A549 (cell line): ENCODE measurements at regions not wholly inside any gene's neighbourhood (a gene's known extent, or its start where the extent isn't known, plus 50 kb on each side); places are given as distances from the start of the nearest gene placed in this dataset.

Experiments used
- ATAC-seq, 2 experiments: fragments of 200-7000 bp in 1 of 2; fragments of >200 bp in 1 of 2; cut with Nextera tagmentation in 1 of 2; cut with Tn5 transposase in 1 of 2; 3 replicates each; pipeline versions ENCODE4 v1.8.0 to v1.9.1; 2018 to 2020; ENCODE audit warnings: mild to moderate bottlenecking in 1 of 2, moderate library complexity in 1 of 2
- CTCF ChIA-PET: fragments of 300-600 bp; sonication (Branson Sonifier 250); formaldehyde crosslinking; extraction: SDS; loops from one replicate; lab custom pipeline; 2021; ENCODE audit warnings: antibody characterized with exemption, inconsistent platforms; lab: Yijun Ruan, JAX
- POLR2A ChIA-PET: fragments of 350-600 bp; formaldehyde crosslinking; extraction: SDS; loops from one replicate; lab custom pipeline; 2021; ENCODE audit warnings: antibody characterized with exemption, inconsistent platforms; lab: Yijun Ruan, JAX
- DNase-seq, 2 experiments: peaks; one replicate each; pipeline versions ENCODE4 v3.0.0 to v3.0.0-alpha.2; 2011 to 2016; ENCODE audit warnings: low read depth in 1 of 2, low spot score in 1 of 2
- FAIRE-seq: peaks from 2 replicates; lab custom pipeline; 2011; peaks lifted over from hg19 to GRCh38; lab: Jason Lieb, UNC
- H3K27ac ChIP-seq, 2 experiments: fragments of >200 bp; sonication (Bioruptor Twin); formaldehyde crosslinking; 3 replicates each; pipeline ENCODE4 v1.5.1; 2016 to 2017
- H3K4me1 ChIP-seq: fragments of >200 bp; sonication (Bioruptor Twin); formaldehyde crosslinking; 3 replicates; pipeline ENCODE4 v1.6.1; 2016
- H3K4me2 ChIP-seq: fragments of >200 bp; sonication (Bioruptor Twin); formaldehyde crosslinking; 3 replicates; pipeline ENCODE4 v1.6.1; 2016
- H3K4me3 ChIP-seq: fragments of >200 bp; sonication (Bioruptor Twin); formaldehyde crosslinking; 3 replicates; pipeline ENCODE4 v1.5.1; 2016
- H3K9me3 ChIP-seq: fragments of >200 bp; sonication (Bioruptor Twin); formaldehyde crosslinking; 3 replicates; pipeline ENCODE4 v1.6.1; 2016
- CBX2 ChIP-seq: fragments of 200-600 bp; sonication (generic); IDR thresholded peaks from 2 replicates; pipeline ENCODE4 v1.6.1; 2016; ENCODE audit warnings: low read depth, mild to moderate bottlenecking, borderline replicate concordance
- CBX8 ChIP-seq: fragments of 200-600 bp; sonication (generic); IDR thresholded peaks from 2 replicates; pipeline ENCODE4 v1.6.1; 2016
- EP300 ChIP-seq, 2 experiments: fragments of >200 bp; sonication (Bioruptor Twin); formaldehyde crosslinking; IDR thresholded peaks; 2 replicates in 1 of 2; 3 replicates in 1 of 2; pipeline ENCODE4 v1.6.1; 2016 to 2017
- FOSB ChIP-seq: fragments of 250-450 bp; sonication (Bioruptor Pico); IDR thresholded peaks from 2 replicates; pipeline ENCODE4 v1.5.0; 2020; ENCODE audit warnings: mild to moderate bottlenecking, moderate library complexity
- FOXS1 ChIP-seq: fragments of 250-450 bp; sonication (Bioruptor Pico); IDR thresholded peaks from 2 replicates; pipeline ENCODE4 v1.5.0; 2020; ENCODE audit warnings: mild to moderate bottlenecking, moderate library complexity
- HEYL ChIP-seq: fragments of 250-450 bp; sonication (Bioruptor Pico); IDR thresholded peaks from 2 replicates; pipeline ENCODE4 v1.8.0; 2021; ENCODE audit warnings: mild to moderate bottlenecking, moderate library complexity
- HOXB5 ChIP-seq: fragments of 250-450 bp; sonication (Bioruptor Pico); IDR thresholded peaks from 2 replicates; pipeline ENCODE4 v1.5.0; 2020; ENCODE audit warnings: mild to moderate bottlenecking, moderate library complexity
- KDM1A ChIP-seq: fragments of 200-600 bp; sonication (generic); IDR thresholded peaks from 2 replicates; pipeline ENCODE4 v1.6.1; 2016; ENCODE audit warnings: low read depth, mild to moderate bottlenecking
- MAZ ChIP-seq: fragments of 150-350 bp; IDR thresholded peaks from 2 replicates; pipeline ENCODE4 v1.6.1; 2014; ENCODE audit warnings: antibody characterized with exemption, low read depth, low read length, borderline replicate concordance
- NPAS2 ChIP-seq: fragments of 250-450 bp; sonication (Bioruptor Pico); IDR thresholded peaks from 2 replicates; pipeline ENCODE4 v1.8.0; 2022; ENCODE audit warnings: mild to moderate bottlenecking, moderate library complexity, borderline replicate concordance
- POLR2AphosphoS2 ChIP-seq: conservative IDR thresholded peaks from 2 replicates; pipeline ENCODE4 v1.6.1; 2012; ENCODE audit warnings: low read length, improper control_type of control experiment, inconsistent platforms
- RAD21 ChIP-seq, 2 experiments: fragments of >200 bp in 1 of 2; sonication (Bioruptor Twin) in 1 of 2; formaldehyde crosslinking in 1 of 2; IDR thresholded peaks in 1 of 2; conservative IDR thresholded peaks in 1 of 2; 2 replicates in 1 of 2; 3 replicates in 1 of 2; pipeline ENCODE4 v1.6.1; 2012 to 2018; ENCODE audit warnings: inconsistent platforms in 1 of 2
- RARB ChIP-seq: fragments of 250-450 bp; sonication (Bioruptor Pico); IDR thresholded peaks from 2 replicates; pipeline ENCODE4 v1.8.0; 2021; ENCODE audit warnings: mild to moderate bottlenecking, moderate library complexity
- REST ChIP-seq: fragments of 200-600 bp; sonication (generic); IDR thresholded peaks from 2 replicates; pipeline ENCODE4 v1.6.1; 2016; ENCODE audit warnings: antibody characterized with exemption, mild to moderate bottlenecking, moderate library complexity
- RFX5 ChIP-seq: fragments of 450-650 bp; IDR thresholded peaks from 2 replicates; pipeline ENCODE4 v1.7.1; 2014; ENCODE audit warnings: antibody characterized with exemption, mild to moderate bottlenecking, moderate library complexity
- RNF2 ChIP-seq: fragments of 200-600 bp; sonication (generic); IDR thresholded peaks from 2 replicates; pipeline ENCODE4 v1.6.1; 2016; ENCODE audit warnings: low read depth, mild to moderate bottlenecking, antibody characterized with exemption, moderate library complexity, borderline replicate concordance
- ZFP36 ChIP-seq: fragments of 450-650 bp; IDR thresholded peaks from 2 replicates; pipeline ENCODE4 v1.6.1; 2014; ENCODE audit warnings: borderline replicate concordance; ENCODE audit not compliant: partially characterized antibody
- ZSCAN20 ChIP-seq: fragments of 250-450 bp; sonication (Bioruptor Pico); IDR thresholded peaks from 2 replicates; pipeline ENCODE4 v1.8.0; 2022; ENCODE audit warnings: mild to moderate bottlenecking, moderate library complexity
- WGBS: methylation state at CpG from one replicate; pipeline ENCODE4 v1.1.6; 2017; ENCODE audit errors: missing lambda C conversion rate; 5-methylcytosine and 5-hydroxymethylcytosine counted together
- TF ChIP-seq, protein P1 (sequence below): IDR thresholded peaks from 2 replicates; pipeline ENCODE4 v1.6.1; 2012; ENCODE audit warnings: low read depth, borderline replicate concordance
- TF ChIP-seq, protein P2 (sequence below): fragments of 450-650 bp; IDR thresholded peaks from 2 replicates; pipeline ENCODE4 v1.6.1; 2014; ENCODE audit warnings: antibody characterized with exemption
- TF ChIP-seq, protein P3 (sequence below): fragments of >200 bp; sonication (Bioruptor Twin); formaldehyde crosslinking; IDR thresholded peaks from 3 replicates; pipeline ENCODE4 v1.6.1; 2016

- no peak overlapping the region for H3K27ac ChIP-seq
- POLR2A ChIA-PET = no interaction called here
- CTCF ChIA-PET = no interaction called here
- WGBS = 35% methylated on average over 5 of the region's 6 CpGs
- H3K4me2 ChIP-seq = no peak overlapping the region
- no peaks in the 10 kb centered on the region for H3K9me3 ChIP-seq
- ATAC-seq = no peak
- FAIRE-seq = no peak
- no peak for TF ChIP-seq RNF2
- no peak for TF ChIP-seq MAZ
- TF ChIP-seq, protein P1, sequence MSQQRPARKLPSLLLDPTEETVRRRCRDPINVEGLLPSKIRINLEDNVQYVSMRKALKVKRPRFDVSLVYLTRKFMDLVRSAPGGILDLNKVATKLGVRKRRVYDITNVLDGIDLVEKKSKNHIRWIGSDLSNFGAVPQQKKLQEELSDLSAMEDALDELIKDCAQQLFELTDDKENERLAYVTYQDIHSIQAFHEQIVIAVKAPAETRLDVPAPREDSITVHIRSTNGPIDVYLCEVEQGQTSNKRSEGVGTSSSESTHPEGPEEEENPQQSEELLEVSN = no peak
- no peak for TF ChIP-seq HEYL (CRISPR knock-in tag)
- TF ChIP-seq, protein P2, sequence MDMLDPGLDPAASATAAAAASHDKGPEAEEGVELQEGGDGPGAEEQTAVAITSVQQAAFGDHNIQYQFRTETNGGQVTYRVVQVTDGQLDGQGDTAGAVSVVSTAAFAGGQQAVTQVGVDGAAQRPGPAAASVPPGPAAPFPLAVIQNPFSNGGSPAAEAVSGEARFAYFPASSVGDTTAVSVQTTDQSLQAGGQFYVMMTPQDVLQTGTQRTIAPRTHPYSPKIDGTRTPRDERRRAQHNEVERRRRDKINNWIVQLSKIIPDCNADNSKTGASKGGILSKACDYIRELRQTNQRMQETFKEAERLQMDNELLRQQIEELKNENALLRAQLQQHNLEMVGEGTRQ = no peak
- no peak for TF ChIP-seq EP300 (IDR thresholded peaks at IDR 0.05)
- TF ChIP-seq HOXB5 (CRISPR knock-in tag) = no peak
- TF ChIP-seq RARB (CRISPR knock-in tag) = no peak
- no peak for TF ChIP-seq RAD21 (conservative IDR thresholded peaks at IDR 0.05 in 1 of 2, IDR thresholded peaks at IDR 0.05 in 1 of 2)
- TF ChIP-seq CBX8 = no peak
- TF ChIP-seq KDM1A = no peak
- no peak for TF ChIP-seq ZFP36
- no peak for TF ChIP-seq RFX5
- TF ChIP-seq, all 56 proteins: peak for 0
- no peak for DNase-seq
- Histone ChIP-seq H3K4me3 (no peak overlapping the region), H3K4me1 (no peaks in the 10 kb centered on the region)
Measured at GRCh38 chr10:129111922-129112321, 355.1 kb upstream of the MGMT start.

DNA sequence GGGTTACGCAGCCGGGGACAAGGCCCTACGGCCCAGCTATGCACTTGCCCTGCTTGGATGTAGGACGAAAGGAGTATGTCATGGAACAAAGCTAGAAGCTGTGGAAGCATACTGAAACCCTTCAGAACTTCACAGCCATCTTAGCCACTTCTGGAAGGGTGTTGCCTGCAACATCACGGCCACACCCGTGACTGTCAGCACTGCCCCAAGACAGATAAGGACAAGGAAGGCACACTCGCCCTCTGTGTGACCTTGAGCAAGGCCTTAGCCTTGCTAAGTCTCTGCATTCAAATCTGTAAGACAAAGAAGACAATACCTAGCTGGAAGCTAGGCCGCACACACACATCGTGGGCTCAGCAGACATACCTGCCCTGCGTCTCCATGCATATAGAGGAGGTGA lies 352.5 kb upstream of the MGMT start:
- H3K4me3 ChIP-seq = no peak overlapping the region
- H3K27ac ChIP-seq = no peak overlapping the region
- no peaks in the 10 kb centered on the region for H3K4me1 ChIP-seq
- ATAC-seq (no peak), FAIRE-seq (no peak), DNase-seq (no peak)
- H3K4me2 ChIP-seq = no peak overlapping the region
- WGBS = 10% methylated on average over 10 of the region's 10 CpGs
- TF ChIP-seq REST = no peak
- no peak for TF ChIP-seq CBX2
- TF ChIP-seq, protein P3, sequence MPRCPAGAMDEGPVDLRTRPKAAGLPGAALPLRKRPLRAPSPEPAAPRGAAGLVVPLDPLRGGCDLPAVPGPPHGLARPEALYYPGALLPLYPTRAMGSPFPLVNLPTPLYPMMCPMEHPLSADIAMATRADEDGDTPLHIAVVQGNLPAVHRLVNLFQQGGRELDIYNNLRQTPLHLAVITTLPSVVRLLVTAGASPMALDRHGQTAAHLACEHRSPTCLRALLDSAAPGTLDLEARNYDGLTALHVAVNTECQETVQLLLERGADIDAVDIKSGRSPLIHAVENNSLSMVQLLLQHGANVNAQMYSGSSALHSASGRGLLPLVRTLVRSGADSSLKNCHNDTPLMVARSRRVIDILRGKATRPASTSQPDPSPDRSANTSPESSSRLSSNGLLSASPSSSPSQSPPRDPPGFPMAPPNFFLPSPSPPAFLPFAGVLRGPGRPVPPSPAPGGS = no peak
- TF ChIP-seq CBX8 = no peak
- TF ChIP-seq RFX5 = no peak
- no peak for TF ChIP-seq POLR2AphosphoS2
- no peak for TF ChIP-seq FOXS1 (CRISPR knock-in tag)
- no peak for TF ChIP-seq NPAS2 (CRISPR knock-in tag)
- TF ChIP-seq FOSB (CRISPR knock-in tag) = no peak
- TF ChIP-seq RAD21 (conservative IDR thresholded peaks at IDR 0.05 in 1 of 2, IDR thresholded peaks at IDR 0.05 in 1 of 2) = no peak
- TF ChIP-seq KDM1A = no peak
- TF ChIP-seq ZSCAN20 (CRISPR knock-in tag) = no peak
- TF ChIP-seq, protein P2 = no peak
- no peak for TF ChIP-seq HEYL (CRISPR knock-in tag)
- CTCF ChIA-PET = no interaction called here
- POLR2A ChIA-PET = no interaction called here
- no peaks in the 10 kb centered on the region for H3K9me3 ChIP-seq
